ENCODE measurements at regions not wholly inside any gene's neighbourhood (a gene's known extent, or its start where the extent isn't known, plus 50 kb on each side); places are given as distances from the start of the nearest gene placed in this dataset.

DNA sequence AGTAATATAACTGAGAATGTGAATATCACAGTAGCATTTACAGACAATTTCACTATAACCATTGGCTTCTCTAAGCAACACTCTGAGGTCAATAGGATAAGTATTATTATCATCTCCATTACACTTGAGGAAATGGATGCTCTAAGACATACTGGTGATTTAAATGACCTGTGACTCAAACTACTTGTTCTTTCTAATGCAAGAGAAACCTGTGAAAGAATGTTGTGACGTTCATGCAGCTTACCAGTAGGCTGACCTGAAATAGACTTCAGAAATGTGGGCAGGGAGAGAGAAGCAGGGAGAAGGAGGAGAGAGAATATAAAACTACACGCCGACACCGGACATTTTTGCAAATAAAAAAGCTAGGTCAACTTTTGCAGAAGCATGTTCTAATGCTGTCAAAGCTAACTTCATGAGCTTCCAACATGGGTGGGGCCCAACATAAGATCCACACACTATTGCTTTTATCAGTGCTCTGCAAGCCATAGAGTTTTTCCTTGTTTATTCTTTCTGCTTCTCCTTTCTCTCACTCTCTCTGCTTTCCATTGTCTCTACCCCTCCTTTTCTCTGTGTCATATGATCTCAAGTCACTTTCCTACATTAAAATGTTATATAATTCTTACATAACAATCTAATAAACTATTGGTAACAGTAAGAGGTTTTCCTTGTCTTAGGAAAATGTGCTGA, 217.6 kb upstream of the FN1 start:
- Histone ChIP-seq H3K9me3 (ENCODE audit: insufficient read depth in 2 of 2, low read depth in 1 of 2, low read length in 1 of 2) (no peaks in the 10 kb centered on the region), H4K8ac (ENCODE audit: extremely low read depth, insufficient read depth, low read length) (no peak overlapping the region), H2BK120ac (replicated peaks; ENCODE audit: low read depth, low read length) (no peak overlapping the region), H2BK15ac (ENCODE audit: low read length) (no peak overlapping the region), H3K23ac (ENCODE audit: insufficient read length) (no peak overlapping the region), H4K5ac (ENCODE audit: insufficient read length, low read depth, low read length) (no peak overlapping the region), H3K18ac (ENCODE audit: extremely low read depth, low read length) (no peak overlapping the region), H4K91ac (replicated peaks; ENCODE audit: insufficient read length, low read length) (no peak overlapping the region), H2BK12ac (ENCODE audit: low read depth, low read length) (no peak overlapping the region), H2AFZ (ENCODE audit: low read length) (no peak overlapping the region), H3K79me2 (ENCODE audit: control insufficient read depth in 1 of 2, insufficient read depth in 2 of 2, low read length in 2 of 2) (no peaks in the 10 kb centered on the region), H3K27ac (ENCODE audit: low read depth, low read length) (no peak overlapping the region), H2BK20ac (ENCODE audit: low read length) (no peak overlapping the region), H3K23me2 (ENCODE audit: low read depth, low read length) (no peaks in the 10 kb centered on the region; the same call in 1 of the 2 replicates), H4K20me1 (replicated peaks in 1 of 2; ENCODE audit: control insufficient read depth in 1 of 2, insufficient read depth in 2 of 2, low read length in 2 of 2) (no peaks in the 10 kb centered on the region), H3K36me3 (ENCODE audit: control insufficient read depth in 2 of 4, insufficient read depth in 4 of 4, low read length in 3 of 4) (no peaks in the 10 kb centered on the region), H3K9ac (replicated peaks in 1 of 4; ENCODE audit: extremely low read depth in 1 of 4, low read depth in 3 of 4, low read length in 3 of 4) (no peak overlapping the region), H3K79me1 (ENCODE audit: low read depth, low read length) (no peaks in the 10 kb centered on the region), H2BK5ac (ENCODE audit: low read depth, low read length) (no peak overlapping the region), H3K27me3 (replicated peaks in 1 of 4; ENCODE audit: control insufficient read depth in 3 of 4, extremely low read depth in 1 of 4, insufficient read depth in 3 of 4, low read length in 3 of 4) (no peaks in the 10 kb centered on the region), H3K4me1 (replicated peaks in 1 of 4; ENCODE audit: control insufficient read depth in 3 of 4, insufficient read depth in 4 of 4, low read length in 3 of 4) (no peaks in the 10 kb centered on the region), H3K4me3 (ENCODE audit: extremely low read depth in 1 of 4, insufficient read depth in 2 of 4, low read depth in 3 of 4, low read length in 4 of 4) (no peak overlapping the region), H3K56ac (replicated peaks; ENCODE audit: insufficient read length, low read depth, low read length) (no peak overlapping the region), H2AK5ac (ENCODE audit: low read depth, low read length) (no peak overlapping the region), H3K4me2 (ENCODE audit: insufficient read depth in 1 of 2, low read depth in 2 of 2, low read length in 2 of 2) (no peak overlapping the region), H3K4ac (replicated peaks; ENCODE audit: insufficient read length, low read depth, low read length) (no peak overlapping the region), H3K14ac (ENCODE audit: insufficient read length) (no peak overlapping the region)
- ChIA-PET POLR2A (ENCODE audit: partially characterized antibody) (no interaction called here), CTCF (ENCODE audit: partially characterized antibody) (no interaction called here)
- DNase-seq (ENCODE audit: low read depth in 1 of 2, low spot score in 2 of 2) (no peak), FAIRE-seq (no peak)
- 48% methylated on average over 3 of the region's 4 CpGs; no CpG with 5 or more reads in 1 of the 2 experiments for WGBS, 2 experiments (ENCODE audit: extremely low coverage in 1 of 2, insufficient coverage in 1 of 2, insufficient read length in 1 of 2, insufficient replicate concordance in 2 of 2, low coverage in 1 of 2, low lambda C conversion rate in 2 of 2, missing lambda C conversion rate in 1 of 2)
- no peak for TF ChIP-seq RFX5 (IDR thresholded peaks at IDR 0.05; ENCODE audit: borderline replicate concordance, low read depth, low read length)
- no peak for TF ChIP-seq MAFK (IDR thresholded peaks at IDR 0.05; ENCODE audit: low read depth, low read length)
- TF ChIP-seq SP1 (IDR thresholded peaks at IDR 0.05; ENCODE audit: low read depth, low read length) = no peak
- no peak for TF ChIP-seq FOSL1 (IDR thresholded peaks at IDR 0.05; ENCODE audit: insufficient read depth, low read depth, low read length)
- no peak for TF ChIP-seq RBBP5 (IDR thresholded peaks at IDR 0.05; ENCODE audit: borderline replicate concordance, low read depth, low read length)
- TF ChIP-seq SIRT6 (IDR thresholded peaks at IDR 0.05; ENCODE audit: low read length) = no peak
- no peak for TF ChIP-seq SP4 (IDR thresholded peaks at IDR 0.05; ENCODE audit: low read length)
- TF ChIP-seq SP2 (IDR thresholded peaks at IDR 0.05; ENCODE audit: low read length) = no peak
- TF ChIP-seq, protein P1, sequence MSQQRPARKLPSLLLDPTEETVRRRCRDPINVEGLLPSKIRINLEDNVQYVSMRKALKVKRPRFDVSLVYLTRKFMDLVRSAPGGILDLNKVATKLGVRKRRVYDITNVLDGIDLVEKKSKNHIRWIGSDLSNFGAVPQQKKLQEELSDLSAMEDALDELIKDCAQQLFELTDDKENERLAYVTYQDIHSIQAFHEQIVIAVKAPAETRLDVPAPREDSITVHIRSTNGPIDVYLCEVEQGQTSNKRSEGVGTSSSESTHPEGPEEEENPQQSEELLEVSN (IDR thresholded peaks at IDR 0.05) = no peak
- no peak for TF ChIP-seq CHD1 (IDR thresholded peaks at IDR 0.05; ENCODE audit: low read depth, low read length)
- TF ChIP-seq NRF1 (IDR thresholded peaks at IDR 0.05; ENCODE audit: low read depth, low read length) = no peak
- TF ChIP-seq, protein P2, sequence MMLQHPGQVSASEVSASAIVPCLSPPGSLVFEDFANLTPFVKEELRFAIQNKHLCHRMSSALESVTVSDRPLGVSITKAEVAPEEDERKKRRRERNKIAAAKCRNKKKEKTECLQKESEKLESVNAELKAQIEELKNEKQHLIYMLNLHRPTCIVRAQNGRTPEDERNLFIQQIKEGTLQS (IDR thresholded peaks at IDR 0.05; ENCODE audit: insufficient read depth, low read depth, low read length) = no peak

Data from H1 (cell line).